ENCODE measurements at regions not wholly inside any gene's neighbourhood (a gene's known extent, or its start where the extent isn't known, plus 50 kb on each side); places are given as distances from the start of the nearest gene placed in this dataset.
A peak's percentile ranks its signal among the peaks of the same experiment; 100 is the strongest.

DNA sequence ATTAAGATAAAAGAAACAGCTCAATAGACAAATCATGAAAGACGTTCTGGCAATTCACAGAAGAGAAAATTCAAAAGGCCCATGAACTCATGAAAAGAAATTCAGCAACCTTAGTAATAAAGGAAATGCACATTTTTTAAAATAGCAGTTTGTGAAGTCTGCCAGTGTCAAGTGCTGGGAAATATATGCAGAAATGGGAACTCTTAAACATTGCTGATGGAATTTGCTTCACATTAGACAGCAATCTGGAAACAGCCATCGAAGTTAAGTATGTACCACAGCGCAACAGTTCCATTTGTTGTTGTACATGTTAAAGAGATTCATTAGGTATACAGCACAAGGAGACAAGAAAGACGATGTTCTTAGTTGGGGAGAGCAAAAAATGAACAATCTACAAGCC lies 319.4 kb upstream of the SALL1 start:
- peaks cover 39% of the 10 kb centered on the region for H3K4me1 Mint-ChIP-seq
- peaks cover 14% of the 10 kb centered on the region for H3K36me3 Mint-ChIP-seq (ENCODE audit: low read depth)
- TF ChIP-seq, protein P1, sequence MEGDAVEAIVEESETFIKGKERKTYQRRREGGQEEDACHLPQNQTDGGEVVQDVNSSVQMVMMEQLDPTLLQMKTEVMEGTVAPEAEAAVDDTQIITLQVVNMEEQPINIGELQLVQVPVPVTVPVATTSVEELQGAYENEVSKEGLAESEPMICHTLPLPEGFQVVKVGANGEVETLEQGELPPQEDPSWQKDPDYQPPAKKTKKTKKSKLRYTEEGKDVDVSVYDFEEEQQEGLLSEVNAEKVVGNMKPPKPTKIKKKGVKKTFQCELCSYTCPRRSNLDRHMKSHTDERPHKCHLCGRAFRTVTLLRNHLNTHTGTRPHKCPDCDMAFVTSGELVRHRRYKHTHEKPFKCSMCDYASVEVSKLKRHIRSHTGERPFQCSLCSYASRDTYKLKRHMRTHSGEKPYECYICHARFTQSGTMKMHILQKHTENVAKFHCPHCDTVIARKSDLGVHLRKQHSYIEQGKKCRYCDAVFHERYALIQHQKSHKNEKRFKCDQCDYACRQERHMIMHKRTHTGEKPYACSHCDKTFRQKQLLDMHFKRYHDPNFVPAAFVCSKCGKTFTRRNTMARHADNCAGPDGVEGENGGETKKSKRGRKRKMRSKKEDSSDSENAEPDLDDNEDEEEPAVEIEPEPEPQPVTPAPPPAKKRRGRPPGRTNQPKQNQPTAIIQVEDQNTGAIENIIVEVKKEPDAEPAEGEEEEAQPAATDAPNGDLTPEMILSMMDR (IDR thresholded peaks at IDR 0.05): no peak

DNA sequence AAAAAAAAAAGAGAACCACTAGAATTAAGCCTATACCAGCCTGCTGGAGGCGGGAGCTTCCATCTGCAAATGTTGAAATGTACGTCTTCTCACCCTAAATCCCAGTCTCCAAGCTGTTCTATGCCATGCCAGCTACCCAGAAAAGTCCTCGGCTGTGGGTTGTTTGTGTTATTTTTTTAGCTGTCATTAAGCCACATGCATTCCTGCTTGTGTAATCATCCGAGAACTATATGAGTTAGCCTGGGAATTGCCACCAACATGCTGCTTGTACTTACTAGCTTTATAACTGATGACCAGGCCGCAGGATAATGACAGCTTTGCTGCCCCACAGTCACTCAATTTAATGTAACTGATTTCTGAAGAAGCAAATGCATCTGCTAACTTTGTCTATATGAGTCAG lies 313.9 kb upstream of the SALL1 start:
- peaks cover 82% of the 10 kb centered on the region for H3K4me1 Mint-ChIP-seq
- H3K27ac Mint-ChIP-seq: peak overlapping the region; percentile 36
- DNase-seq: no peak
- TF ChIP-seq, protein P1 (IDR thresholded peaks at IDR 0.05): no peak
- no peak overlapping the region for H3K4me3 Mint-ChIP-seq
- peaks cover 9% of the 10 kb centered on the region for H3K36me3 Mint-ChIP-seq (ENCODE audit: low read depth)
- peaks cover 3% of the 10 kb centered on the region for H3K9me3 Mint-ChIP-seq
- no peaks in the 10 kb centered on the region for H3K27me3 Mint-ChIP-seq (ENCODE audit: low read depth, poor library complexity)

More for the DNA sequence above, 319.4 kb upstream of the SALL1 start:
- peaks cover 14% of the 10 kb centered on the region for H3K9me3 Mint-ChIP-seq
- H3K27ac Mint-ChIP-seq: peak overlapping the region; percentile 13
- no peak for DNase-seq
- H3K4me3 Mint-ChIP-seq: no peak overlapping the region
- H3K27me3 Mint-ChIP-seq (ENCODE audit: low read depth, poor library complexity): no peaks in the 10 kb centered on the region

DNA sequence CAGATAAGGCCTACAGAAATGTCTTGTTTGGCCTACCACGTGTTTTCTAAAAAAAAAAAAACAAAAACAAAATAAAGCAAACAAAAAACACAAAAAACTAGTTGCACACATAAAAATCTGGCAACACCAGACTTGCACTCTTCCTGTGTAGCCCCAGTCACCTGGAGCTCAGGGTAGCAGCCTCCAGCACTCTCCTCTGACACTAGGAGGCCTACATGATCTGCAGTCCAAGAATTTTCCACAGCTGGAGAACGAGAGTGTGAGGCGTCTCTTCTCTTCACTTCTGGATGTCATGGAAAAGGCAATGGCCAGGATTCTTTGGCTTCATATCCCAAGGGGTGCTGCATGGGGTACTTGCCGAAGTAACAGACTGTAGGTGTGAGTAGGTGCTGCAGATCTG lies 310.2 kb upstream of the SALL1 start:
- H3K27me3 Mint-ChIP-seq (ENCODE audit: low read depth, poor library complexity): no peaks in the 10 kb centered on the region
- no peak overlapping the region for H3K4me3 Mint-ChIP-seq
- no peaks in the 10 kb centered on the region for H3K9me3 Mint-ChIP-seq
- peaks cover 3% of the 10 kb centered on the region for H3K36me3 Mint-ChIP-seq (ENCODE audit: low read depth)
- DNase-seq: no peak
- H3K4me1 Mint-ChIP-seq: peaks cover 82% of the 10 kb centered on the region
- H3K27ac Mint-ChIP-seq: peak overlapping the region; percentile 32
- TF ChIP-seq, protein P1 (IDR thresholded peaks at IDR 0.05): no peak

DNA sequence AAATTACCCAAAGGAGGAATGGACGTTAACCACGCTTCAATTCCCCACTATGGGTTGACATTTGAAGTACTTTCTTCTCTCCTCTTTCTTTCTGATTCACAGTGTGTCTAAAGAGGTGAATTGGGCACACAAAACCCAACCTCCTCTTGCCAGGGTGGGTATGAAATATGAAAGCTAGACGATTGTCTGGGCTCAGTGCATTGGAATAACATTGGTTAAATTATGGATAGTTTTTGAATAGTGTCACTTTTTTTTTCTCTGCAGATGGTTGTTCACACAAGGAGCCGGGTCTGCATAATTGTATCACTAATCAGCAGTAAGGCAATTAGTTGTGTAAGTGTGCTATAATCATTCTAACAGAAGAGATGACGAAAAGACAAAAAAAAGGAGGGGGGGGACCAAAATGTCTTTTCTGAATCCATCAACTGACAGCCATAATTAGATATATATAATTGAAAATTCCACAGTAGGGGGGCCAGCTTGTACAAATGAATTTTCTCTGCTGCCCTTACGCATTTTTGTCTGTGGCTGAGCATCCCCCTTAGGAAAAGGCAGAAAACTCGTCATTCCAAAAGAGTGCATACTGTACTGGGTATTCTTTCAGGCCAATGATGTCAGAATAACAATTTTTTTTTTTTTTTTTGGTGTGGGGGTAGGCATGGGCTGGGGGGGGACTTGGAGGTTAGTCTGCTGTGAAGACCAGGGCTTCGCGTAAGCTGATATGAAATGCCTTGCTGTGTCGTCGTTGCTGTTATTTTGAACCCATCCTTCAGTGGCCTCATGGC lies 307.5 kb upstream of the SALL1 start:
- H3K9me3 Mint-ChIP-seq: no peaks in the 10 kb centered on the region
- DNase-seq: no peak
- TF ChIP-seq, protein P1 (IDR thresholded peaks at IDR 0.05): no peak
- H3K4me1 Mint-ChIP-seq: peaks cover 82% of the 10 kb centered on the region
- no peaks in the 10 kb centered on the region for H3K27me3 Mint-ChIP-seq (ENCODE audit: low read depth, poor library complexity)
- H3K27ac Mint-ChIP-seq: no peak overlapping the region
- no peaks in the 10 kb centered on the region for H3K36me3 Mint-ChIP-seq (ENCODE audit: low read depth)
- H3K4me3 Mint-ChIP-seq: no peak overlapping the region

DNA sequence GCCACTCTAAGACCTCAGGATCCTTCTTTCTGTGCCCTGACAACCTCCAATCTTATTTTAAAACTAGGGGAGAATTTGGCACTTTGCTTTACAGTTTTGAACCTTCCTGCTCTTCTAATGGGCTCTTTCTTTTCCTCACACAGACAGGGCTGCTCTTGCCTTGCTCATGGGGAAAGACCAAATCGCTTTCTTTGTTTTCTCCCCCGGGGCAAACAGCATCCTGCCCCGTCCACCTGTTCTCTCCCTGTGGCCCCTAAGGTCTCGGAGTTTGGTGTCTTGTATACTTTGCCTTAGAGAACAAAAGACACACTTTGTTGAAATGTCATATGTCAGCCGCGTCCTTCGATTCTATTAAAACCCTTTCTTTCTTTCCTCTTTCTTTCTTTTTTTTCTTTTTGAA lies 306.7 kb upstream of the SALL1 start:
- H3K4me3 Mint-ChIP-seq: no peak overlapping the region
- no peaks in the 10 kb centered on the region for H3K9me3 Mint-ChIP-seq
- TF ChIP-seq, protein P1 (IDR thresholded peaks at IDR 0.05): no peak
- no peaks in the 10 kb centered on the region for H3K27me3 Mint-ChIP-seq (ENCODE audit: low read depth, poor library complexity)
- H3K27ac Mint-ChIP-seq: peak overlapping the region; percentile 88
- no peaks in the 10 kb centered on the region for H3K36me3 Mint-ChIP-seq (ENCODE audit: low read depth)
- no peak for DNase-seq
- peaks cover 83% of the 10 kb centered on the region for H3K4me1 Mint-ChIP-seq

DNA sequence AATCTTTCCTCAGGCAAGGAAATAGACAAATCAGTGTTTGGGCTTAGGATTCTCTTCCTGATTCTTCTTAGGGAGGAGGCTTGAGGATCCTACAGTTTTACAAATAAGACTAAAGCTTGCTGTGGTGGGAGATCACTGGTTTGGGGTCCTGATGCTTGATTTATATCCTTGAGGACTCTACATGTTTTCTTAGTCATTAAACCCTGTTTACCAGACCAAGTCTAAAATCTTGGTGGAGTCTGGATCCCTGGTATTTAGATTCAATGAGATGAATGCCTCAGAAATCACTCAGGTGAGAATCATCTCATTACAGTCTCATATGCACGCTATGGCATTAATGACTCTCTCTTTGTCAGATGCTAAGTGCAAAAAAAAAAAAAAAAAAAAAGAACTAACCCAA lies 304.3 kb upstream of the SALL1 start:
- no peaks in the 10 kb centered on the region for H3K9me3 Mint-ChIP-seq
- TF ChIP-seq, protein P1 (IDR thresholded peaks at IDR 0.05): no peak
- H3K4me3 Mint-ChIP-seq: no peak overlapping the region
- DNase-seq: no peak
- H3K4me1 Mint-ChIP-seq: peaks cover 76% of the 10 kb centered on the region
- peak overlapping the region; percentile 95 for H3K27ac Mint-ChIP-seq
- no peaks in the 10 kb centered on the region for H3K36me3 Mint-ChIP-seq (ENCODE audit: low read depth)
- H3K27me3 Mint-ChIP-seq (ENCODE audit: low read depth, poor library complexity): no peaks in the 10 kb centered on the region
